DND-41 (cell line): ENCODE measurements at regions not wholly inside any gene's neighbourhood (a gene's known extent, or its start where the extent isn't known, plus 50 kb on each side); places are given as distances from the start of the nearest gene placed in this dataset.

Source experiments
- ATAC-seq: fragments of 200-7000 bp; cut with Tn5 transposase; 3 replicates; pipeline ENCODE4 v1.9.1; 2021; ENCODE audit warnings: low read depth; ENCODE audit not compliant: insufficient read depth
- DNase-seq: peaks from one replicate; pipeline ENCODE4 v3.0.0-alpha.2; 2020
- H2AFZ ChIP-seq: 2 replicates; pipeline ENCODE4 v1.6.0; 2012; ENCODE audit warnings: low read depth, low read length
- H3K27ac ChIP-seq: 2 replicates; pipeline ENCODE4 v1.5.1; 2012; ENCODE audit warnings: low read length, inconsistent platforms
- H3K27me3 ChIP-seq: fragments of 200-600 bp; sonication (generic); 2 replicates; pipeline ENCODE4 v1.6.0; 2012; ENCODE audit warnings: low read length, mild to moderate bottlenecking, inconsistent platforms; ENCODE audit not compliant: insufficient read depth, poor library complexity
- H3K36me3 ChIP-seq: 2 replicates; pipeline ENCODE4 v1.5.1; 2012; ENCODE audit warnings: low read length, inconsistent platforms; ENCODE audit not compliant: insufficient read depth
- H3K4me1 ChIP-seq: 2 replicates; pipeline ENCODE4 v1.5.1; 2012; ENCODE audit warnings: mild to moderate bottlenecking, low read length; ENCODE audit not compliant: insufficient read depth
- H3K4me2 ChIP-seq: 2 replicates; pipeline ENCODE4 v1.6.0; 2012; ENCODE audit warnings: mild to moderate bottlenecking, moderate library complexity, low read length, inconsistent platforms; ENCODE audit not compliant: insufficient read depth
- H3K4me3 ChIP-seq, 2 experiments: fragments of 200-600 bp in 1 of 2; shearing (Covaris generic) in 1 of 2; 2 replicates each; pipeline ENCODE4 v1.5.1; 2012 to 2016; ENCODE audit warnings: inconsistent platforms in 2 of 2, low read length in 2 of 2, mild to moderate bottlenecking in 2 of 2, low read depth in 1 of 2, moderate library complexity in 1 of 2
- H3K79me2 ChIP-seq: 2 replicates; pipeline ENCODE4 v1.6.0; 2012; ENCODE audit warnings: low read length, inconsistent platforms; ENCODE audit not compliant: insufficient read depth
- H3K9ac ChIP-seq: 2 replicates; pipeline ENCODE4 v1.6.0; 2012; ENCODE audit warnings: low read depth, mild to moderate bottlenecking, inconsistent platforms, low read length, moderate library complexity
- H3K9me3 ChIP-seq: 2 replicates; pipeline ENCODE4 v1.5.1; 2012; ENCODE audit warnings: low read length, moderate library complexity, mild to moderate bottlenecking, inconsistent platforms; ENCODE audit not compliant: insufficient read depth, severe bottlenecking
- H4K20me1 ChIP-seq: 2 replicates; pipeline ENCODE4 v1.6.0; 2012; ENCODE audit warnings: low read length; ENCODE audit not compliant: insufficient read depth
- CTCF ChIP-seq: IDR thresholded peaks from 2 replicates; pipeline ENCODE4 v1.5.1; 2012; ENCODE audit warnings: borderline replicate concordance, low read length, moderate library complexity, mild to moderate bottlenecking; ENCODE audit not compliant: poor library complexity, severe bottlenecking; ENCODE audit errors: extremely low read depth
- EZH2 ChIP-seq: IDR thresholded peaks from 3 replicates; pipeline ENCODE4 v1.6.1; 2012; ENCODE audit warnings: borderline replicate concordance, low read depth, mild to moderate bottlenecking, moderate library complexity, low read length, inconsistent platforms; ENCODE audit not compliant: severe bottlenecking

- H3K36me3 ChIP-seq, result no peaks in the 10 kb centered on the region
- no peaks in the 10 kb centered on the region for H3K9me3 ChIP-seq
- no peaks in the 10 kb centered on the region for H4K20me1 ChIP-seq
- no peak for DNase-seq
- peaks cover 27% of the 10 kb centered on the region for H3K27me3 ChIP-seq
- H3K27ac ChIP-seq, result no peak overlapping the region
- no peak overlapping the region for H3K4me3 ChIP-seq
- H3K4me1 ChIP-seq, result no peaks in the 10 kb centered on the region
- no peak for ATAC-seq
- H3K4me2 ChIP-seq, result no peak overlapping the region
- H2AFZ ChIP-seq, result no peak overlapping the region
- no peak overlapping the region for H3K9ac ChIP-seq
- H3K79me2 ChIP-seq, result no peaks in the 10 kb centered on the region
- TF ChIP-seq CTCF (no peak), EZH2 (no peak)
These were observed 74.7 kb upstream of the OLIG2 start for GRCh38 chr21:32951041-32951440.

- H3K79me2 ChIP-seq, result no peaks in the 10 kb centered on the region
- no peak overlapping the region for H3K4me3 ChIP-seq
- H3K27me3 ChIP-seq, result peaks cover 36% of the 10 kb centered on the region
- no peak for DNase-seq
- H3K9ac ChIP-seq, result no peak overlapping the region
- no peak overlapping the region for H3K4me2 ChIP-seq
- H3K27ac ChIP-seq, result no peak overlapping the region
- H3K9me3 ChIP-seq, result no peaks in the 10 kb centered on the region
- TF ChIP-seq CTCF (no peak), EZH2 (no peak)
- H4K20me1 ChIP-seq, result no peaks in the 10 kb centered on the region
- no peak for ATAC-seq
- no peaks in the 10 kb centered on the region for H3K4me1 ChIP-seq
- H2AFZ ChIP-seq, result no peak overlapping the region
- no peaks in the 10 kb centered on the region for H3K36me3 ChIP-seq
These were observed 71.4 kb upstream of the OLIG2 start for GRCh38 chr21:32954353-32954752.

DNA sequence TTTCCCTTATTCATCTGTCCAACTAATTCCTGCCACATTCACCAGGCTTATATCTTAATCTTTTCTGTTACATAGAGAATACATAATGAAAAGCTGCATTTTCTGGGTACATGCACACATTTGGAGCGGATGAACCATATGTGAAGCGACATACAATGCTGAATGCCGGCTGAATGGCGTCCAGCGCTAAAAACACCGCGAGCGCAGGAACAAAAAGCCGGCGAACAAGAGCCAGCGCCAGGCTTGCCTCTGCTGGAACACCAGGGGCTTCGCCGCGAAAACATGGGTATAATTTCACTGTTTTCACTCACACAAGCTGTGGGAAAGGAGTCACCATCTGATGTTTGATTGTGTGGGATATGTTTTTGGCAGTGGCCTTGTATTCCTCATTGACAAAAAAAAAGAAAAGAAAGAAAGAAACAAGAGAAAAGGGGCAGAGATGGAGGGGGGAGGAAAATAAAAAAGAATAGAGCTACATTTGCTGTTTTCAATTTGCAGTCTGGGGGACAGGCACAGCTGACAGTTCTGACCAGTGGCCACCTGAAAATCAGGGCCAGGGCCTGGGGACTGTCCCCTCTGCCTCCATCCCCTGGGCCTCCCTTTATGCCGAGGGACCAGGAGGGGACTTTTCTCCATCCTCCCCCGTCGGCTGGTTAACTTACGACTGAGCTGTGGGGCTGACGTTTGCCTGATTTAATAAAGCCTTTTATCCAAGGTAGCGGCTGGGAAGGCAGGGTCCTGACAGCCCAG lies 70.2 kb upstream of the OLIG2 start:
- ATAC-seq, result no peak
- H3K4me3 ChIP-seq, result no peak overlapping the region
- no peak for DNase-seq

More for the DNA sequence above, 70.2 kb upstream of the OLIG2 start:
- no peak for TF ChIP-seq CTCF
- TF ChIP-seq EZH2, result no peak
- H3K79me2 ChIP-seq, result no peaks in the 10 kb centered on the region
- H3K9me3 ChIP-seq, result no peaks in the 10 kb centered on the region
- H3K36me3 ChIP-seq, result no peaks in the 10 kb centered on the region
- peaks cover 44% of the 10 kb centered on the region for H3K27me3 ChIP-seq
- H2AFZ ChIP-seq, result no peak overlapping the region
- H3K27ac ChIP-seq, result no peak overlapping the region
- no peaks in the 10 kb centered on the region for H4K20me1 ChIP-seq
- H3K4me2 ChIP-seq, result no peak overlapping the region
- no peak overlapping the region for H3K9ac ChIP-seq
- no peaks in the 10 kb centered on the region for H3K4me1 ChIP-seq
